SK-N-SH treated with all-trans-retinoic acid at 6 μM for 48 hours (cell line): ENCODE measurements at regions not wholly inside any gene's neighbourhood (a gene's known extent, or its start where the extent isn't known, plus 50 kb on each side); places are given as distances from the start of the nearest gene placed in this dataset.

Experiments used
- CREB5 ChIP-seq: fragments of 250-450 bp; sonication (Bioruptor Pico); IDR thresholded peaks from 2 replicates; pipeline ENCODE4 v1.5.1; 2020; ENCODE audit warnings: low read depth, mild to moderate bottlenecking, moderate library complexity
- ESRRG ChIP-seq: fragments of 250-450 bp; sonication (Bioruptor Pico); IDR thresholded peaks from 2 replicates; pipeline ENCODE4 v1.6.1; 2021; ENCODE audit warnings: mild to moderate bottlenecking
- OSR1 ChIP-seq: fragments of 250-450 bp; sonication (Bioruptor Pico); IDR thresholded peaks from 2 replicates; pipeline ENCODE4 v1.8.0; 2022; ENCODE audit warnings: moderate library complexity, mild to moderate bottlenecking, inconsistent platforms
- PPARA ChIP-seq: fragments of 250-450 bp; sonication (Bioruptor Pico); IDR thresholded peaks from 2 replicates; pipeline ENCODE4 v1.5.0; 2020; ENCODE audit warnings: mild to moderate bottlenecking, borderline replicate concordance
- TCF4 ChIP-seq: fragments of 250-450 bp; sonication (Bioruptor Pico); IDR thresholded peaks from 2 replicates; pipeline ENCODE4 v1.8.0; 2021; ENCODE audit warnings: mild to moderate bottlenecking, moderate library complexity, borderline replicate concordance
- ZFP30 ChIP-seq: fragments of 450-650 bp; formaldehyde crosslinking; IDR thresholded peaks from 2 replicates; pipeline ENCODE4 v1.5.0; 2022; ENCODE audit warnings: mild to moderate bottlenecking, moderate library complexity

- TF ChIP-seq OSR1 (no peak), ZFP30 (CRISPR knock-in tag) (no peak), TCF4 (CRISPR knock-in tag) (no peak), CREB5 (no peak), ESRRG (CRISPR knock-in tag) (no peak), PPARA (CRISPR knock-in tag) (no peak)
These were observed 295.6 kb downstream of the NR2F1-AS1 start for GRCh38 chr5:93285461-93285860.
